SK-N-SH treated with all-trans-retinoic acid at 6 μM for 48 hours (cell line): ENCODE measurements at regions not wholly inside any gene's neighbourhood (a gene's known extent, or its start where the extent isn't known, plus 50 kb on each side); places are given as distances from the start of the nearest gene placed in this dataset.

Experiments
- ARNTL ChIP-seq: fragments of 450-650 bp; formaldehyde crosslinking; IDR thresholded peaks from 2 replicates; pipeline ENCODE4 v1.5.0; 2020; ENCODE audit warnings: low read depth, mild to moderate bottlenecking, moderate library complexity, borderline replicate concordance
- ESRRG ChIP-seq: fragments of 250-450 bp; sonication (Bioruptor Pico); IDR thresholded peaks from 2 replicates; pipeline ENCODE4 v1.6.1; 2021; ENCODE audit warnings: mild to moderate bottlenecking
- ISL1 ChIP-seq: fragments of 250-450 bp; sonication (Bioruptor Pico); IDR thresholded peaks from 2 replicates; pipeline ENCODE4 v2.1.2; 2022; ENCODE audit warnings: mild to moderate bottlenecking, moderate library complexity
- TCF4 ChIP-seq: fragments of 250-450 bp; sonication (Bioruptor Pico); IDR thresholded peaks from 2 replicates; pipeline ENCODE4 v1.8.0; 2021; ENCODE audit warnings: mild to moderate bottlenecking, moderate library complexity, borderline replicate concordance
- ZNF565 ChIP-seq: fragments of 450-650 bp; formaldehyde crosslinking; conservative IDR thresholded peaks from 2 replicates; pipeline ENCODE4 v1.5.0; 2020; ENCODE audit warnings: low read depth, mild to moderate bottlenecking, moderate library complexity
- ZNF70 ChIP-seq: fragments of 450-650 bp; formaldehyde crosslinking; IDR thresholded peaks from 2 replicates; pipeline ENCODE4 v1.5.0; 2020; ENCODE audit warnings: mild to moderate bottlenecking, moderate library complexity
- ZNF8 ChIP-seq: fragments of 450-650 bp; formaldehyde crosslinking; IDR thresholded peaks from 2 replicates; pipeline ENCODE4 v1.5.0; 2020; ENCODE audit warnings: mild to moderate bottlenecking, moderate library complexity
- TF ChIP-seq, protein P1 (sequence below): fragments of 250-450 bp; sonication (Bioruptor Pico); IDR thresholded peaks from 2 replicates; pipeline ENCODE4 v1.8.0; 2020; ENCODE audit warnings: mild to moderate bottlenecking, moderate library complexity, borderline replicate concordance
- TF ChIP-seq, protein P2 (sequence below): fragments of 250-450 bp; sonication (Bioruptor Pico); IDR thresholded peaks from 2 replicates; pipeline ENCODE4 v1.8.0; 2021; ENCODE audit warnings: low read depth, mild to moderate bottlenecking, moderate library complexity, borderline replicate concordance

DNA sequence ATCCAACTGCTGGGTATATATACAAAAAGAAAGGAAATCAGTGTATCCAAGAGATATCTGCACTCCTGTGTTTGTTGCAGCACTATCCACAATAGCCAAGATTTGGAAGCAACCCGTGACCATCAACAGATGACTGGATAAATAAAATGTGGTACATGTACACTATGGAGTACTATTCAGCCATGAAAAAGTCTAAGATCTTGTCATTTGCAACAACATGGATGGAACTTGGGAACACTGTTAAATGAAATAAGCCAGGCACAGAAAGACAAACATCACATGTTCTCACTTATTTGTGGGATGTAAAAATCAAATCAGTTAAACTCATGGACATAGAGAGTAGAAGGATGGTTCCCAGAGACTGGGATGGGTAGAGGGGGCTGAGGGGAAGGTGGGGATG, 620.7 kb downstream of the RBFOX1 start:
- TF ChIP-seq ARNTL (CRISPR knock-in tag) = no peak
- TF ChIP-seq ZNF8 (CRISPR knock-in tag) = no peak
- TF ChIP-seq, protein P1, sequence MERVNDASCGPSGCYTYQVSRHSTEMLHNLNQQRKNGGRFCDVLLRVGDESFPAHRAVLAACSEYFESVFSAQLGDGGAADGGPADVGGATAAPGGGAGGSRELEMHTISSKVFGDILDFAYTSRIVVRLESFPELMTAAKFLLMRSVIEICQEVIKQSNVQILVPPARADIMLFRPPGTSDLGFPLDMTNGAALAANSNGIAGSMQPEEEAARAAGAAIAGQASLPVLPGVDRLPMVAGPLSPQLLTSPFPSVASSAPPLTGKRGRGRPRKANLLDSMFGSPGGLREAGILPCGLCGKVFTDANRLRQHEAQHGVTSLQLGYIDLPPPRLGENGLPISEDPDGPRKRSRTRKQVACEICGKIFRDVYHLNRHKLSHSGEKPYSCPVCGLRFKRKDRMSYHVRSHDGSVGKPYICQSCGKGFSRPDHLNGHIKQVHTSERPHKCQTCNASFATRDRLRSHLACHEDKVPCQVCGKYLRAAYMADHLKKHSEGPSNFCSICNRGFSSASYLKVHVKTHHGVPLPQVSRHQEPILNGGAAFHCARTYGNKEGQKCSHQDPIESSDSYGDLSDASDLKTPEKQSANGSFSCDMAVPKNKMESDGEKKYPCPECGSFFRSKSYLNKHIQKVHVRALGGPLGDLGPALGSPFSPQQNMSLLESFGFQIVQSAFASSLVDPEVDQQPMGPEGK = no peak
- TF ChIP-seq ZNF70 (CRISPR knock-in tag) = no peak
- no peak for TF ChIP-seq TCF4 (CRISPR knock-in tag)
- no peak for TF ChIP-seq ZNF565 (CRISPR knock-in tag)
- TF ChIP-seq ESRRG = no peak
- TF ChIP-seq, protein P2, sequence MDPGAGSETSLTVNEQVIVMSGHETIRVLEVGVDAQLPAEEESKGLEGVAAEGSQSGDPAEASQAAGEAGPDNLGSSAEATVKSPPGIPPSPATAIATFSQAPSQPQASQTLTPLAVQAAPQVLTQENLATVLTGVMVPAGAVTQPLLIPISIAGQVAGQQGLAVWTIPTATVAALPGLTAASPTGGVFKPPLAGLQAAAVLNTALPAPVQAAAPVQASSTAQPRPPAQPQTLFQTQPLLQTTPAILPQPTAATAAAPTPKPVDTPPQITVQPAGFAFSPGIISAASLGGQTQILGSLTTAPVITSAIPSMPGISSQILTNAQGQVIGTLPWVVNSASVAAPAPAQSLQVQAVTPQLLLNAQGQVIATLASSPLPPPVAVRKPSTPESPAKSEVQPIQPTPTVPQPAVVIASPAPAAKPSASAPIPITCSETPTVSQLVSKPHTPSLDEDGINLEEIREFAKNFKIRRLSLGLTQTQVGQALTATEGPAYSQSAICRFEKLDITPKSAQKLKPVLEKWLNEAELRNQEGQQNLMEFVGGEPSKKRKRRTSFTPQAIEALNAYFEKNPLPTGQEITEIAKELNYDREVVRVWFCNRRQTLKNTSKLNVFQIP (CRISPR knock-in tag) = no peak
- no peak for TF ChIP-seq ISL1 (CRISPR knock-in tag)
